ENCODE measurements at regions not wholly inside any gene's neighbourhood (a gene's known extent, or its start where the extent isn't known, plus 50 kb on each side); places are given as distances from the start of the nearest gene placed in this dataset.
"Not testable (repeated sequence)": the region's sequence is repeated elsewhere in the genome, so short reads cannot be mapped to it uniquely, and the experiment has no call there.

DNA sequence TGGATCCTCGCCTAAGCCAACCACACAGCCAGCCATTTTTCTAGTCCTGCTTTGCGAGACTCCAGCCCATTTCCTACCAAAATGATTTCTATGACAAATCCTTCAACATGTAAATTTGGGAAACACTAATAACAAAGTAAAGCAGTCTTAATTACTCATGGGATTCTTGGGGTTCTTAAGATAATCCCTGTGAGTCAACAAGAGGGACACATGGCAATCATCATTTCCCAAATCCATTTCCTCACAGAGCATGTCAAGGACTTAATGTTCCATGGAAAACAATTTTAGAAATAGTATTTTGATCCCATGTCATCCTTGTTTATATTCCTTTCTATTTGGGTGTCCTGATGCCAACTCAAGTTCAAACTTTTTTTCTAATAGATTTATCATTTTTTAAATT, 322.7 kb upstream of the NOX3 start:
- Histone ChIP-seq H3K36me3 (ENCODE audit: control insufficient read depth in 3 of 3, insufficient read depth in 2 of 3, low read depth in 1 of 3, low read length in 3 of 3) (no peaks in the 10 kb centered on the region), H3K27ac (ENCODE audit: low read depth in 1 of 3, low read length in 2 of 3) (no peak overlapping the region), H3K27me3 (ENCODE audit: control insufficient read depth in 3 of 3, insufficient read depth in 3 of 3, low read length in 3 of 3) (no peaks in the 10 kb centered on the region), H3K9me3 (ENCODE audit: control insufficient read depth in 2 of 2, insufficient read depth in 1 of 2, low read depth in 1 of 2, low read length in 1 of 2) (no peaks in the 10 kb centered on the region), H3K4me1 (ENCODE audit: control insufficient read depth in 3 of 3, insufficient read depth in 2 of 3, low read depth in 1 of 3, low read length in 2 of 3) (no peaks in the 10 kb centered on the region), H3K4me3 (ENCODE audit: low read depth in 1 of 3, low read length in 3 of 3) (no peak overlapping the region)
- FAIRE-seq = no peak
- no peak for DNase-seq
- 76 to 95% (median 85%) methylated on average over 2 of the region's 2 CpGs for WGBS, 3 donors

GRCh38 chr6:155771822-155772221, 316.2 kb upstream of the NOX3 start:
- no peaks in the 10 kb centered on the region for H3K36me3 ChIP-seq (ENCODE audit: control insufficient read depth in 3 of 3, insufficient read depth in 2 of 3, low read depth in 1 of 3, low read length in 3 of 3)
- 78 to 85% (median 82%) methylated on average over 1 of the region's 1 CpG for WGBS, 3 donors
- no peaks in the 10 kb centered on the region for H3K27me3 ChIP-seq (ENCODE audit: control insufficient read depth in 3 of 3, insufficient read depth in 3 of 3, low read length in 3 of 3)
- no peak for FAIRE-seq
- no peak for DNase-seq
- no peak overlapping the region for H3K27ac ChIP-seq (ENCODE audit: low read depth in 1 of 3, low read length in 2 of 3)
- H3K4me1 ChIP-seq (ENCODE audit: control insufficient read depth in 3 of 3, insufficient read depth in 2 of 3, low read depth in 1 of 3, low read length in 2 of 3) = no peaks in the 10 kb centered on the region
- H3K9me3 ChIP-seq (ENCODE audit: control insufficient read depth in 2 of 2, insufficient read depth in 1 of 2, low read depth in 1 of 2, low read length in 1 of 2) = no peaks in the 10 kb centered on the region
- H3K4me3 ChIP-seq (ENCODE audit: low read depth in 1 of 3, low read length in 3 of 3) = no peak overlapping the region

- FAIRE-seq (no peak), DNase-seq (no peak)
- Histone ChIP-seq H3K4me1 (ENCODE audit: control insufficient read depth in 3 of 3, insufficient read depth in 2 of 3, low read depth in 1 of 3, low read length in 2 of 3) (no peaks in the 10 kb centered on the region), H3K36me3 (ENCODE audit: control insufficient read depth in 3 of 3, insufficient read depth in 2 of 3, low read depth in 1 of 3, low read length in 3 of 3) (no peaks in the 10 kb centered on the region), H3K4me3 (ENCODE audit: low read depth in 1 of 3, low read length in 3 of 3) (no peak overlapping the region), H3K27ac (ENCODE audit: low read depth in 1 of 3, low read length in 2 of 3) (no peak overlapping the region), H3K9me3 (ENCODE audit: control insufficient read depth in 2 of 2, insufficient read depth in 1 of 2, low read depth in 1 of 2, low read length in 1 of 2) (no peaks in the 10 kb centered on the region), H3K27me3 (ENCODE audit: control insufficient read depth in 3 of 3, insufficient read depth in 3 of 3, low read length in 3 of 3) (no peaks in the 10 kb centered on the region)
Measured at GRCh38 chr6:155770856-155771255, 315.2 kb upstream of the NOX3 start.

- H3K27ac ChIP-seq (ENCODE audit: low read depth in 1 of 3, low read length in 2 of 3) = no peak overlapping the region
- no peak for FAIRE-seq
- no peak for DNase-seq
- no peaks in the 10 kb centered on the region for H3K4me1 ChIP-seq (ENCODE audit: control insufficient read depth in 3 of 3, insufficient read depth in 2 of 3, low read depth in 1 of 3, low read length in 2 of 3)
- H3K4me3 ChIP-seq (ENCODE audit: low read depth in 1 of 3, low read length in 3 of 3) = no peak overlapping the region
- no peaks in the 10 kb centered on the region for H3K9me3 ChIP-seq (ENCODE audit: control insufficient read depth in 2 of 2, insufficient read depth in 1 of 2, low read depth in 1 of 2, low read length in 1 of 2)
- H3K36me3 ChIP-seq (ENCODE audit: control insufficient read depth in 3 of 3, insufficient read depth in 2 of 3, low read depth in 1 of 3, low read length in 3 of 3) = no peaks in the 10 kb centered on the region
- no peaks in the 10 kb centered on the region for H3K27me3 ChIP-seq (ENCODE audit: control insufficient read depth in 3 of 3, insufficient read depth in 3 of 3, low read length in 3 of 3)
Measured at GRCh38 chr6:155770313-155770712, 314.7 kb upstream of the NOX3 start.

DNA sequence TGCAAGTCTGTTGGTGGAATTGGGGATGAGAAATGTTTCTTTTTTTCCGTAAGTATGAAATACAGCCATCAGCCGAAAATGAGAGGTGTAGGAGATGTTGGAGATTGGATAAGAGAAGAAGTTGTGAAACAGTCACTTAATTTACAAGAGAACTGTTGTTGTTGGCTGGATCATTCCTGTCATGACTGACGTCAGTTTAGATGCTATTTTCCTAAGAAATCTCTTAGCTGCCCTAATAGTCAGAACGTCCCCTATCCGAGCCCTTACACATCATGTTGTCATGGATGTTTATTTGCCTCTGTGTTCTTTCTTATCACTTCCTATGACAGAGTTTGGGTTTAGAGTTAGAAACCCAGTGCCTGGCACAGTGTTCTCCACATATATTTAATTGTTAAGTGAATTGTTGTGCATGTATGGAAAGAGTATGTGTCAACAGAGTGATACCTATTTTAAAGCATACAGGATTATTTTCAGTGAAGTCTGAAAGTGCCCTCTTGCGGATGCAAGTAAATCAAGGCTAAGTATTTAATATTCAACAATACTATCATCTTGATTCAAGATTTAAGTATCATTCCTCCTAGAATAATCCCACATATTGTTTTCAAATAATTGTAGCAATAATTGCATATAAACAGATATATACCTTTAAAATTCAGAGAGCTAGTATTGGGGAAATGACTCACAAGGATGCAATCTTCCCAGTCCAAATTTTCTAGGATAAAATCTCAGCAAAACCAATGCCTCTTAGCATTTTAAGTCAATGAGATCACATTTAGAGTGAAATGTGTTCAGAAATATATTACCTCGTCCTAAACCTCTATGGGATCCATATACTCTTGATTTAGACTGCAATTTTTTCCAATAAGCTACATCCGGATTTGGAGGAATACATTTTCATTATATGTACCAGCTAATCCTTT, 309.9 kb upstream of the NOX3 start:
- DNase-seq (no peak), FAIRE-seq (no peak)
- 84 to 88% (median 85%) methylated on average over 8 of the region's 8 CpGs for WGBS, 3 donors

GRCh38 chr6:155762649-155763048, 307.0 kb upstream of the NOX3 start:
- Histone ChIP-seq H3K4me1 (ENCODE audit: control insufficient read depth in 3 of 3, insufficient read depth in 2 of 3, low read depth in 1 of 3, low read length in 2 of 3) (no peaks in the 10 kb centered on the region), H3K36me3 (ENCODE audit: control insufficient read depth in 3 of 3, insufficient read depth in 2 of 3, low read depth in 1 of 3, low read length in 3 of 3) (no peaks in the 10 kb centered on the region), H3K27ac (ENCODE audit: low read depth in 1 of 3, low read length in 2 of 3) (no peak overlapping the region), H3K9me3 (ENCODE audit: control insufficient read depth in 2 of 2, insufficient read depth in 1 of 2, low read depth in 1 of 2, low read length in 1 of 2) (no peaks in the 10 kb centered on the region), H3K4me3 (ENCODE audit: low read depth in 1 of 3, low read length in 3 of 3) (no peak overlapping the region), H3K27me3 (ENCODE audit: control insufficient read depth in 3 of 3, insufficient read depth in 3 of 3, low read length in 3 of 3) (no peaks in the 10 kb centered on the region)
- DNase-seq (no peak), FAIRE-seq (no peak)
- WGBS, 3 donors = 89 to 95% (median 94%) methylated on average over 3 of the region's 3 CpGs

More for the DNA sequence above, 309.9 kb upstream of the NOX3 start:
- no peaks in the 10 kb centered on the region for H3K9me3 ChIP-seq (ENCODE audit: control insufficient read depth in 2 of 2, insufficient read depth in 1 of 2, low read depth in 1 of 2, low read length in 1 of 2)
- no peaks in the 10 kb centered on the region for H3K4me1 ChIP-seq (ENCODE audit: control insufficient read depth in 3 of 3, insufficient read depth in 2 of 3, low read depth in 1 of 3, low read length in 2 of 3)
- H3K27ac ChIP-seq (ENCODE audit: low read depth in 1 of 3, low read length in 2 of 3) = no peak overlapping the region
- H3K36me3 ChIP-seq (ENCODE audit: control insufficient read depth in 3 of 3, insufficient read depth in 2 of 3, low read depth in 1 of 3, low read length in 3 of 3) = no peaks in the 10 kb centered on the region
- no peak overlapping the region for H3K4me3 ChIP-seq (ENCODE audit: low read depth in 1 of 3, low read length in 3 of 3)
- H3K27me3 ChIP-seq (ENCODE audit: control insufficient read depth in 3 of 3, insufficient read depth in 3 of 3, low read length in 3 of 3) = no peaks in the 10 kb centered on the region

- no peak overlapping the region for H3K27ac ChIP-seq (ENCODE audit: low read depth in 1 of 3, low read length in 2 of 3)
- no peak overlapping the region for H3K4me3 ChIP-seq (ENCODE audit: low read depth in 1 of 3, low read length in 3 of 3)
- FAIRE-seq = no peak
- WGBS, 3 donors = 20 to 43% (median 40%) methylated on average over 3 of the region's 3 CpGs
- H3K9me3 ChIP-seq (ENCODE audit: control insufficient read depth in 2 of 2, insufficient read depth in 1 of 2, low read depth in 1 of 2, low read length in 1 of 2) = peaks cover 0 to 3% of the 10 kb centered on the region in 2 donors
- H3K36me3 ChIP-seq (ENCODE audit: control insufficient read depth in 3 of 3, insufficient read depth in 2 of 3, low read depth in 1 of 3, low read length in 3 of 3) = no peaks in the 10 kb centered on the region
- H3K4me1 ChIP-seq (ENCODE audit: control insufficient read depth in 3 of 3, insufficient read depth in 2 of 3, low read depth in 1 of 3, low read length in 2 of 3) = no peaks in the 10 kb centered on the region
- no peak for DNase-seq
- H3K27me3 ChIP-seq (ENCODE audit: control insufficient read depth in 3 of 3, insufficient read depth in 3 of 3, low read length in 3 of 3) = no peaks in the 10 kb centered on the region
Measured at GRCh38 chr6:155755452-155755851, 299.8 kb upstream of the NOX3 start.

DNA sequence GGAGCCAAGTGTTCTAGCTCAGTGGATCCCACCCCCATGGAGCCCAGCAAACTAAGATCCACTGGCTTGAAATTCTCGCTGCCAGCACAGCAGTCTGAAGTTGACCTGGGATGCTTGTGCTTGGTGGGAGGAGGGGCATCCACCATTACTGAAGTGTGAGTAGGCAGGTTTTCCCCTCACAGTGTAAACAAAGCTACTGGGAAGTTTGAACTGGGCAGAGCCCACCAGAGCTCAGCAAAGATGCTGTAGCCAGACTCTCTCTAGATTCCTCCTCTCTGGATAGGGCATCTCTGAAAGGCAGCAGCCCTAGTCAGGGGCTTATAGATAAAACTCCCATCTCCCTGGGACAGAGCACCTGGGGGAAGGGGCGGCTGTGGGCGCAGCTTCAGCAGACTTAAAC, 293.1 kb upstream of the NOX3 start:
- 83 to 93% (median 89%) methylated on average over 3 of the region's 3 CpGs for WGBS, 3 donors
- H3K9me3 ChIP-seq (ENCODE audit: control insufficient read depth in 2 of 2, insufficient read depth in 1 of 2, low read depth in 1 of 2, low read length in 1 of 2); FAIRE-seq; H3K4me3 ChIP-seq (ENCODE audit: low read depth in 1 of 3, low read length in 3 of 3); H3K27me3 ChIP-seq (ENCODE audit: control insufficient read depth in 3 of 3, insufficient read depth in 3 of 3, low read length in 3 of 3); H3K4me1 ChIP-seq (ENCODE audit: control insufficient read depth in 3 of 3, insufficient read depth in 2 of 3, low read depth in 1 of 3, low read length in 2 of 3); H3K36me3 ChIP-seq (ENCODE audit: control insufficient read depth in 3 of 3, insufficient read depth in 2 of 3, low read depth in 1 of 3, low read length in 3 of 3); DNase-seq; H3K27ac ChIP-seq (ENCODE audit: low read depth in 1 of 3, low read length in 2 of 3): not testable (repeated sequence)

GRCh38 chr6:155747491-155747890, 291.9 kb upstream of the NOX3 start:
- no peak overlapping the region for H3K27ac ChIP-seq (ENCODE audit: low read depth in 1 of 3, low read length in 2 of 3)
- H3K9me3 ChIP-seq (ENCODE audit: control insufficient read depth in 2 of 2, insufficient read depth in 1 of 2, low read depth in 1 of 2, low read length in 1 of 2) = no peaks in the 10 kb centered on the region
- H3K4me3 ChIP-seq (ENCODE audit: low read depth in 1 of 3, low read length in 3 of 3) = no peak overlapping the region
- no peak for FAIRE-seq
- DNase-seq = no peak
- H3K4me1 ChIP-seq (ENCODE audit: control insufficient read depth in 3 of 3, insufficient read depth in 2 of 3, low read depth in 1 of 3, low read length in 2 of 3) = no peaks in the 10 kb centered on the region
- no peaks in the 10 kb centered on the region for H3K36me3 ChIP-seq (ENCODE audit: control insufficient read depth in 3 of 3, insufficient read depth in 2 of 3, low read depth in 1 of 3, low read length in 3 of 3)
- 77 to 84% (median 80%) methylated on average over 3 of the region's 3 CpGs for WGBS, 3 donors
- H3K27me3 ChIP-seq (ENCODE audit: control insufficient read depth in 3 of 3, insufficient read depth in 3 of 3, low read length in 3 of 3) = no peaks in the 10 kb centered on the region
